Thoracic aorta (tissue), 2 donors: ENCODE measurements at regions not wholly inside any gene's neighbourhood (a gene's known extent, or its start where the extent isn't known, plus 50 kb on each side); places are given as distances from the start of the nearest gene placed in this dataset.

ENCODE experiments used
- ATAC-seq: fragments of 150-250 bp; one replicate; pipeline ENCODE4 v1.8.0; 2017; ENCODE audit warnings: low read depth; ENCODE audit not compliant: insufficient number of reproducible peaks, low FRiP score
- DNase-seq: peaks from one replicate; pipeline ENCODE4 v3.0.0-alpha.2; 2020; ENCODE audit warnings: low spot score
- H3K27ac ChIP-seq, 2 donors: fragments of 200-600 bp; sonication (generic); 1 replicate in 1 of 2; 2 replicates in 1 of 2; pipeline ENCODE4 v1.5.1; 2016; ENCODE audit warnings: mild to moderate bottlenecking in 2 of 2, moderate library complexity in 2 of 2
- H3K27me3 ChIP-seq: fragments of 200-600 bp; sonication (generic); replicated peaks from 2 replicates; pipeline ENCODE4 v1.6.0; 2016; ENCODE audit warnings: mild to moderate bottlenecking; ENCODE audit not compliant: insufficient read depth
- H3K36me3 ChIP-seq: fragments of 200-600 bp; sonication (generic); one replicate; pipeline ENCODE4 v1.5.1; 2016
- H3K4me1 ChIP-seq, 2 donors: fragments of 200-600 bp; sonication (generic); 1 replicate in 1 of 2; 2 replicates in 1 of 2; pipeline versions ENCODE4 v1.5.1 to v1.6.0; 2016; ENCODE audit warnings: low read depth in 2 of 2, mild to moderate bottlenecking in 1 of 2; ENCODE audit not compliant: control insufficient read depth in 1 of 2
- H3K4me3 ChIP-seq: fragments of 200-600 bp; sonication (generic); 2 replicates; pipeline ENCODE4 v1.5.1; 2016; ENCODE audit warnings: mild to moderate bottlenecking
- H3K9me3 ChIP-seq: fragments of 200-600 bp; sonication (generic); 2 replicates; pipeline ENCODE4 v1.5.1; 2016
- CTCF ChIP-seq: fragments of 200-600 bp; sonication (generic); IDR thresholded peaks from one replicate; pipeline ENCODE4 v1.5.1; 2019; ENCODE audit warnings: antibody characterized with exemption

GRCh38 chr1:222266223-222267196 lies 281.4 kb downstream of the HHIPL2 start:
- H3K4me3 ChIP-seq, result no peak overlapping the region
- H3K4me1 ChIP-seq, result no peaks in the 10 kb centered on the region
- ATAC-seq (no peak), DNase-seq (no peak)
- H3K27me3 ChIP-seq, result no peaks in the 10 kb centered on the region
- no peaks in the 10 kb centered on the region for H3K36me3 ChIP-seq
- TF ChIP-seq CTCF, result no peak
- no peaks in the 10 kb centered on the region for H3K9me3 ChIP-seq
- H3K27ac ChIP-seq, result no peak overlapping the region

- H3K4me1 ChIP-seq, result no peaks in the 10 kb centered on the region
- H3K4me3 ChIP-seq, result no peak overlapping the region
- ATAC-seq, result no peak
- H3K27ac ChIP-seq, result no peak overlapping the region
- H3K9me3 ChIP-seq, result no peaks in the 10 kb centered on the region
- no peaks in the 10 kb centered on the region for H3K27me3 ChIP-seq
- DNase-seq, result no peak
- no peak for TF ChIP-seq CTCF
- H3K36me3 ChIP-seq, result no peaks in the 10 kb centered on the region
These were observed 284.1 kb downstream of the HHIPL2 start for GRCh38 chr1:222263791-222264190.

GRCh38 chr1:222257027-222257426 lies 290.9 kb downstream of the HHIPL2 start:
- ATAC-seq, result no peak
- no peak for DNase-seq
- no peak overlapping the region for H3K4me3 ChIP-seq
- H3K27me3 ChIP-seq, result no peaks in the 10 kb centered on the region
- H3K36me3 ChIP-seq, result no peaks in the 10 kb centered on the region
- H3K9me3 ChIP-seq, result no peaks in the 10 kb centered on the region
- no peak overlapping the region for H3K27ac ChIP-seq
- no peaks in the 10 kb centered on the region for H3K4me1 ChIP-seq
- TF ChIP-seq CTCF, result no peak

GRCh38 chr1:222256058-222256457 lies 291.8 kb downstream of the HHIPL2 start:
- TF ChIP-seq CTCF, result no peak
- Histone ChIP-seq H3K27ac (no peak overlapping the region), H3K36me3 (no peaks in the 10 kb centered on the region), H3K27me3 (no peaks in the 10 kb centered on the region), H3K9me3 (no peaks in the 10 kb centered on the region), H3K4me1 (no peaks in the 10 kb centered on the region), H3K4me3 (no peak overlapping the region)
- no peak for DNase-seq
- no peak for ATAC-seq

- no peak for TF ChIP-seq CTCF
- Histone ChIP-seq H3K27me3 (no peaks in the 10 kb centered on the region), H3K4me3 (no peak overlapping the region), H3K27ac (no peak overlapping the region), H3K9me3 (no peaks in the 10 kb centered on the region), H3K36me3 (no peaks in the 10 kb centered on the region), H3K4me1 (no peaks in the 10 kb centered on the region)
- ATAC-seq (no peak), DNase-seq (no peak)
These were observed 295.1 kb downstream of the HHIPL2 start for GRCh38 chr1:222252788-222253187.
